ENCODE measurements at regions not wholly inside any gene's neighbourhood (a gene's known extent, or its start where the extent isn't known, plus 50 kb on each side); places are given as distances from the start of the nearest gene placed in this dataset.

DNA sequence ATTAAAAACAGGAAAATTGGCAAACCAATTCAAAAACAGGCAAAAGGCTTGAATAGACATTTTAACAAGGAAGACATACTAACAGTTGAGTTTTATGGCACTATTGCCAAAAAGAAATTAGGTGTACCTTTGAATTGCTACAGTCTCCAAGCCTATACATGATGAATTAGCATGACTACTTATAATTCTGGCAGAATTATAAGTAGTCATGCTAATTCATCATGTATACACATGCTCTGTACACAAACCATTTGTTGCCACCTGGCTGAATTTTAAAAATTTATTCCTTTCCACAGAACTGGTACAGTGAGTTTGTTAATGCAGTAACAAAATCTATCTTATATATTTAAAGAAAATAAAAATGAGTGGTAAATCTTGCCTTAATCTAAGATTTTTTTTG is 1332.0 kb upstream of the CRIM1 start:
- Histone ChIP-seq H3K4me1 (no peaks in the 10 kb centered on the region), H3K4me3 (no peak overlapping the region), H3K9me3 (no peaks in the 10 kb centered on the region), H3K36me3 (no peaks in the 10 kb centered on the region), H3K27me3 (no peaks in the 10 kb centered on the region), H3K27ac (no peak overlapping the region)
- no peak for DNase-seq (ENCODE audit: low spot score in 2 of 2)
- TF ChIP-seq EP300 (IDR thresholded peaks at IDR 0.05) (no peak), POLR2A (IDR thresholded peaks at IDR 0.05) (no peak)
- TF ChIP-seq, protein P1, sequence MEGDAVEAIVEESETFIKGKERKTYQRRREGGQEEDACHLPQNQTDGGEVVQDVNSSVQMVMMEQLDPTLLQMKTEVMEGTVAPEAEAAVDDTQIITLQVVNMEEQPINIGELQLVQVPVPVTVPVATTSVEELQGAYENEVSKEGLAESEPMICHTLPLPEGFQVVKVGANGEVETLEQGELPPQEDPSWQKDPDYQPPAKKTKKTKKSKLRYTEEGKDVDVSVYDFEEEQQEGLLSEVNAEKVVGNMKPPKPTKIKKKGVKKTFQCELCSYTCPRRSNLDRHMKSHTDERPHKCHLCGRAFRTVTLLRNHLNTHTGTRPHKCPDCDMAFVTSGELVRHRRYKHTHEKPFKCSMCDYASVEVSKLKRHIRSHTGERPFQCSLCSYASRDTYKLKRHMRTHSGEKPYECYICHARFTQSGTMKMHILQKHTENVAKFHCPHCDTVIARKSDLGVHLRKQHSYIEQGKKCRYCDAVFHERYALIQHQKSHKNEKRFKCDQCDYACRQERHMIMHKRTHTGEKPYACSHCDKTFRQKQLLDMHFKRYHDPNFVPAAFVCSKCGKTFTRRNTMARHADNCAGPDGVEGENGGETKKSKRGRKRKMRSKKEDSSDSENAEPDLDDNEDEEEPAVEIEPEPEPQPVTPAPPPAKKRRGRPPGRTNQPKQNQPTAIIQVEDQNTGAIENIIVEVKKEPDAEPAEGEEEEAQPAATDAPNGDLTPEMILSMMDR (IDR thresholded peaks at IDR 0.05) = no peak

DNA sequence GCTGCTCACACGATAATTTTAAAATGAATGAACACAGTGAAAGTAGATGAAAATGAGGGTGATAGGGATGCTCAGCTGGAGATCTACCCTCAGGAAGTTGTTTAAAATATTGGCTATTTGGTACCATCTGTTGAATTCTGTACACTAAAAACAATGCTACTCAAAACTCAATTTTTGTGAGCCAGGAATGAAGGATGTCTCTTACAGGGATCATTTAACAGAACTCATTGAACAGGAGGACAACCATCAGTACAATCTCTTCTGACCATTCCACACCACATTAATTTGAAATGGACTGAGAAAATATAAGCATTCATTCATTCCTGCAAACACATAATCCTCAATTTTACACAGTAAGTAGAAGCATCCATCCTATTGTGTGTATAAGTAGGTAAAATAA is 1355.1 kb upstream of the CRIM1 start:
- TF ChIP-seq, protein P1 (IDR thresholded peaks at IDR 0.05) = no peak
- no peak for TF ChIP-seq EP300 (IDR thresholded peaks at IDR 0.05)
- no peak for TF ChIP-seq POLR2A (IDR thresholded peaks at IDR 0.05)
- no peak for DNase-seq (ENCODE audit: low spot score in 2 of 2)
- no peak overlapping the region for H3K4me3 ChIP-seq
- no peaks in the 10 kb centered on the region for H3K36me3 ChIP-seq
- H3K4me1 ChIP-seq = no peaks in the 10 kb centered on the region
- H3K27ac ChIP-seq = no peak overlapping the region
- 86% methylated on average over 1 of the region's 1 CpG for WGBS, 2 donors
- no peaks in the 10 kb centered on the region for H3K9me3 ChIP-seq
- H3K27me3 ChIP-seq = no peaks in the 10 kb centered on the region

DNA sequence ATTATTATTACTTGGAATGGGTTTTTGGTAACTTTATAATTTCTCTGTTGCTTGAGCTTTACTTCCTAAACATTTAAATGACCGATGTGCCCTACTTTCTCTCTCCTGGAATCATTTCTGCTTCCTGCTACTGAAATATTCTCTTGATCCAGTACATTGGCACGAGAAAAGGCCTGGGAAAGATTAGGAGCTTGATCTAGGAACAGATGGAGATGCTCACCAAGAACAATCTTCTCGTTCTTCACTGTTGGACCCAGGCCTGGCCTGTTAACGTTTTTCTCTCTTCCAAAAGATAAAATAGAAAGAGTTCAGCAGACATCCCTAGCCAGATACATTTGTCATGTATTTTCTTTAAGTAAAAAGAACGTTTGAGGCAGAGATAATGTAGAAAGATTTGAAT is 1356.8 kb upstream of the CRIM1 start:
- Histone ChIP-seq H3K27ac (no peak overlapping the region), H3K4me3 (no peak overlapping the region), H3K9me3 (no peaks in the 10 kb centered on the region), H3K4me1 (no peaks in the 10 kb centered on the region), H3K27me3 (no peaks in the 10 kb centered on the region), H3K36me3 (no peaks in the 10 kb centered on the region)
- WGBS, 2 donors = 60 to 68% methylated on average over 5 of the region's 5 CpGs
- TF ChIP-seq EP300 (IDR thresholded peaks at IDR 0.05) (no peak), POLR2A (IDR thresholded peaks at IDR 0.05) (no peak)
- TF ChIP-seq, protein P1 (IDR thresholded peaks at IDR 0.05) = no peak
- DNase-seq (ENCODE audit: low spot score in 2 of 2) = no peak

DNA sequence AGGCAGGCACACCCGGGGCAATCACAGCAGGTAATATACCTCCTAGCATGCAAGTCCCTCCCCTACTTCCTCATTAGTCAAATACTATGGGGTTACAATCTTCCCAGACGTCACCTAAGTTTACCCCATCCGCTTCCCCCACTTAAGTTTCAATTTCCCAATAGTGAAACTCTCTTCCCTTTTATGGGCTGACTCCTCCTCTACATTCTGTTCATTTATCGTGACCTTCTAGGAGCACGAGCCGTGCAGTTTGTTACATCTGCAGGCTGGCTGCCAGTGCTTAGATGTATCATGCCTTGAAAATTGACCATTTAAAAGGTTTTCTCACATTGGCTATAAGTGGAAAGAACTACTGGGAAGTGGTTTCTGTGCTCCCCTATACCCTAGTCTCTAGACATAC is 1357.8 kb upstream of the CRIM1 start:
- no peak for DNase-seq (ENCODE audit: low spot score in 2 of 2)
- no peak for TF ChIP-seq POLR2A (IDR thresholded peaks at IDR 0.05)
- TF ChIP-seq EP300 (IDR thresholded peaks at IDR 0.05) = no peak
- TF ChIP-seq, protein P1 (IDR thresholded peaks at IDR 0.05) = no peak
- Histone ChIP-seq H3K4me3 (no peak overlapping the region), H3K9me3 (no peaks in the 10 kb centered on the region), H3K27ac (no peak overlapping the region), H3K36me3 (no peaks in the 10 kb centered on the region), H3K4me1 (no peaks in the 10 kb centered on the region), H3K27me3 (no peaks in the 10 kb centered on the region)
- 71 to 74% methylated on average over 6 of the region's 6 CpGs for WGBS, 2 donors

- Histone ChIP-seq H3K4me3 (no peak overlapping the region), H3K27me3 (no peaks in the 10 kb centered on the region), H3K27ac (no peak overlapping the region), H3K9me3 (no peaks in the 10 kb centered on the region), H3K4me1 (no peaks in the 10 kb centered on the region), H3K36me3 (no peaks in the 10 kb centered on the region)
- TF ChIP-seq POLR2A (IDR thresholded peaks at IDR 0.05) = no peak
- TF ChIP-seq, protein P1 (IDR thresholded peaks at IDR 0.05) = no peak
- no peak for TF ChIP-seq EP300 (IDR thresholded peaks at IDR 0.05)
- no peak for DNase-seq (ENCODE audit: low spot score in 2 of 2)
- 32 to 35% methylated on average over 2 of the region's 2 CpGs for WGBS, 2 donors
These were observed 1360.4 kb upstream of the CRIM1 start for GRCh38 chr2:34995196-34995595.

All from tibial nerve (tissue), 4 donors.